ENCODE measurements at regions not wholly inside any gene's neighbourhood (a gene's known extent, or its start where the extent isn't known, plus 50 kb on each side); places are given as distances from the start of the nearest gene placed in this dataset.

DNA sequence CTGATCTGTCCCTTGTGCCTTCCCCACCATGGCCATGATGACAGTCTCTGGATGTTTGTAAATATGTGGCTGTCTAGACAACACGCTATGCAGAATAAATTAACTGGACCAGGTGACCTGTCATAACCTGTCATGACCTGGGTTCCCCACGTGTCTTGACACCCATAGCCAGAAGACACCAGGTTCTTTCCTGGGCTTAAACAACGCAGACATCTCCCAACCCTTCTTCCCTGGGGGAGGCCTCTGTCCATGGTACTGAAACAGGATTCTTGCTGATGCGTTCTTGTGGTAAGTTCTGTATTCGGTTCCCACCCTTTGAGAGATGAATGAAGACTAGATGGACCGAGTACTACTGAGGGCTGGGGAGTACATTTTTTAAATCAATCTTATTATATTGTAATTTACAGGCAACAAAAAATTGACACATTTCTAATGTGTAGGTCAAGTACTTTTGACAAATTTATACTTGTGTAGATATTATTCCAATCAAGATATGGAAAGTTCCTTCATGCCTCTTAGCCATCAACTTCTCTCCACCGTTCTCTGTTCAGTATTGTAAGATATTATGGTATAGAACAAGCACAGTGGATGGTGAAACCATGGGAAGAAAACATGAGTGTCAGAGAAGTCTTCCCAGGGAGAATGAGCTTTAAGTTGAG is 738.8 kb downstream of the PTPRU start:
- no peak for DNase-seq

DNA sequence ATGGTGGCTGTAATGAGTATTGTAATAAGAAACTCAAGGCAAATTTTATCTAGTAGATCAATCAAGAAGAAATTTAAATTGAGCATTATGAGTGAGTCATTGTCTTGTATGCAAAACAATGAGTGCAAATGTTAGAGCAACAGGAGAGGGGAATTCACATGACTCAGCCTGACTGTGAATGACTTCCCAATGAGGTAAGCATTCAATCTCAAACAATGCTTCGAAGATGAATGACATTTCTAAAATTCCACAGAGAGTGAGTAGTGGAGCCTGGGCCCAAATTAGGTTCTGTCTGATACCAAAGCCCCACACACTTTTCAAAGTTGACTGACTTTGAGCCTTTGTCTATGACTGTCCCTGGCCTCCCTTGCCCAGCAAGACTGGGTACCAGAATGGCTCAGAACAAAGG is 738.0 kb downstream of the PTPRU start:
- DNase-seq, result no peak

DNA sequence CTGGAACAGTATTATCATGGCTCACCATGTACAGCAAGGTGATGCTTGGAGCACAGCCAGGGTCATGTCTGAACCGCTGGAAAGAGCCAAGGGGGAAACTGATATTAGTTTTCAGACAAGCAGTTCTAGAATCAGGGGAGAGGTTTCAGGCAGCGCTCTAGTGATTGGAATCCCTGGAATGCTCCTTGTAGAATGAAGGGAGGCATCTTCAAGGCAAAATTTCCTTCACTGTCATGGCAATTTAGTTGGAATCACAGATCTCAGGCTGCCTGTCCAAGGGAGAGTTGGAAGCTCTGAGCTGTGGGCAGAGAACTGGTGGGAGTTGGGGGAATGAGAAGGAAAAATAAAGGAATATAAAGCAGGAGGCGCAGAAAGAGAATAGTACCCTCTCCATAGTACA is 737.1 kb downstream of the PTPRU start:
- DNase-seq, result no peak

DNA sequence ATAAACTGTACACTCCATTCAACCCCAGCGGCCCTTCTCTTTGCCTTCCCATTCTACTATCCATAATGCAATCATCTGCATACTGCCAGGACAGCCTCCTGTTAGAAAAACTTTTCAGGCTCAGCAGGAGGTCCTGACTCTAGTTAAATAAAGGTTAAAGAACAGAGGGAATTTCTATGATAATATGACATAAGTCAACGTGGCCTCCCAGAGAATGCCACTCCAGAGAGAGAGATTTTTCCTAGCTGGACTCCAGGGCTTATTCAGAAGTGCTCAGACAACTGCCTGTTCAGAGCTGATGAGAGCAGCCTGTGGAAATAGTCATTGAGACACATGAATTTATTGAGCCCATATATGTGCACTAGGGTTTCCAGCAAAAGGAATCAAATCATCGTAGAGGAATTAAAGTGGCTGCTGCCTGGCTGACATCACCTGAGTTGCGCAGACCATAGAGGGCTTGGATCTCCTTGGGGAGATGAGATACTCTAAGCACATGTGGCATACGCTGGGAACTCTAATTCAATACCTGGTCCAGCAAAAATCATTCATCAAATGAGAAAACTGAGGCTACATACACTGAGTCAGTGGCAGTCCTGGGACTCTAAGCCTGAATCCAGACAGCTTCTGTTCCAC is 736.2 kb downstream of the PTPRU start:
- DNase-seq, result no peak

GRCh38 chr1:29971703-29972102 is 735.4 kb downstream of the PTPRU start:
- DNase-seq, result no peak

DNA sequence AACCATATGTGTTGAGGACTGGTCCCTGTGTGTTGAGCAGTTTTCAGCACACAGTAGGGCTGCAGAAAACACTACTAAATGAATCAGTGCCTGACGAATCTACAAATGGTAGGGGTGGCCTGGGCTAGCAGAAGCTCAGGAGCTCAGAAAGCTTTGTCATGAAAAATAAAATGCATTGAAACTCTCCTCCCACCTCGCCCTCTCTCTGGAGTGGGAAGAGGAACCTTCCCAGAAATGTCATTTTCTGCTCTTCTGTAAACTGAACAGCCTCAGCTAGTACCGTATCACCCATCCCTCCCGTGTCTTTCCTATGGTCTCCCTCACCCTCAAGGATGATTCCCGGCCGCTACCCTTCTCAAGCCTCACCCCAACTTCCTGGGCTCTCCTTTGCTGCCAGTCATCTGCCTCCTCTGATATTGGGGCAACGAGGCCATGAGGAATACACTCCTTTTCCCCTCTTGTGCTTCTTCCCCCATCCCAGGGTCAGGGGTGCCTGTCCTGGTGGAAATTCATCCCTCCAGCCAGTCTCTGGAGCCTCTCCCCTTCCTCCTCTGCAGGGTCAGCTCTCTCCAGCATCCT is 734.5 kb downstream of the PTPRU start:
- DNase-seq, result no peak

DNA sequence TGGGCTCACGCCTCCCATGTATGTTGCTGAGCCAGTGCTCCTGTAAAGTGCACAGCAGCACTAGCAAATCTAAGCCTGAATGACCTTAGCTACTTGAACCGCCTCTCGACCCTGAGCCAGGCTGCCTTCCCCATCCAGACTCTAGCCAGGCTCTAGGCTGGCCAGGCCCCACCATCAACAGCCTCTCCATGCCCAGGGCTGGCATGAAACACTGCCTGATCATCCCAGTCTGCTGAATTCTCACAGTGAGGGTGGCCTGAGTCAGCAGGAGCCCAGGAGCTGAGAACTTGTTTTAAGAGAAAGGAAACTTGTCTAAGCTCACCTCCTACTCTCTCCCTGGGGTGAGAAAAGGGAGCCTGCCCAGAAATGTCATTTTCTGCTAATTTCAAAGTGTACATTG is 733.3 kb downstream of the PTPRU start:
- DNase-seq, result no peak

- DNase-seq, result no peak
Measured at GRCh38 chr1:29967261-29967660, 730.9 kb downstream of the PTPRU start.

GRCh38 chr1:29966526-29967045 is 730.3 kb downstream of the PTPRU start:
- DNase-seq, result no peak

- DNase-seq, result no peak
Measured at GRCh38 chr1:29964718-29965533, 728.6 kb downstream of the PTPRU start.

- DNase-seq, result no peak
Measured at GRCh38 chr1:29963946-29964345, 727.6 kb downstream of the PTPRU start.

DNA sequence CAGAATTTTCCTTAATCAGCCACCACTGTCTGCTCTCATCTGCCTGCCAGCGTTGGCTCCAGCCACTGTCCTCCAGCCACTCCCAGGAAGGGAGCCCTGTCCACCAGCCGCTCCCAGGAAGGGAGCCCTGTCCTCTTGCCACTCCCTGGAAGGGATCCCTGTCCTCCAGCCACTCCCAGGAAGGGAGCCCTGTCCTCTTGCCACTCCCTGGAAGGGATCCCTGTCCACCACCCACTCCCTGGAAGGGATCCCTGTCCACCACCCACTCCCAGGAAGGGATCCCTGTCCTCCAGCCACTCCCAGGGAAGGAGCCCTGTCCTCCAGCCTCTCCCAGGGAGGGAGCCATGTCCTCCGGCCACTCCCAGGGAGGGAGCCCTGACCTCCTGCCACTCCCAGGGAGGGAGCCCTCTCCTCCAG is 726.5 kb downstream of the PTPRU start:
- no peak for DNase-seq

- DNase-seq, result no peak
Measured at GRCh38 chr1:29962336-29962735, 726.0 kb downstream of the PTPRU start.

DNA sequence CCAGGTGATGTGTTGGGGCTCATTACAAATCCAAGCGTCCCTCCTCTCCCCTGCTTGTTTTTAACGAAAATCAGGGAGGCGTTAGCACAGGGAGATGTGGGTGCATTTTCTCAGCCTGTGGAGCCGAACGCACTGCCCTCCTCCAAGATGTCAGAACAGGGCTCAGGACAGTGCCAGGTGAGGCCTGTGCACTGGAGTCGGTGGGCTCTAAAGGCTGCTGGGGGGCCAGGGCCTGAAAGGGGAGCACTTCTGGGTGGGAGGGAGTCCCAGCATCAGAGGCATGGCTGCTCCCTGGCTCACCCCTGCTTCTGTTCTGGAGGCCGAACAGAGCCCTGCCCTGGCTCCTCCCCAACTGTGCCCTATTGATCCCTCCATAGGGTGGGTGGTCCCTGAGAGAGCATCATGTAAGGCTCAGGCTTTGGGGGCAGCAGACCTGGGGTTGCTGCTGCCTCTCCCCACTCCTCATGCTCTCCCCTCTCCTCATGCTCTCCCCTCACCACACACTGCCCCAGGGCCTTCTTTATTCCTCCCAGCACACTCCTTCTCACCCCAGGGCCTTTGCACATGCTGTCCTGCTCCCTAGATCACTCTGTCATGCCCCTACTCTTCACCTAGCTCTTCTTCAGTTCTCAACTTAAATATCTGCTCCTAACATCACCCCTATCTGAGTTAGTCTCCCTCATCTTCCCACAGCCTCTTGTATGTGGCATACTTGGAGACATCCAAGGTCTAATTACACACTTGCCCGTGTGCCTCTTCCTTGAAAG is 725.2 kb downstream of the PTPRU start:
- no peak for DNase-seq

DNA sequence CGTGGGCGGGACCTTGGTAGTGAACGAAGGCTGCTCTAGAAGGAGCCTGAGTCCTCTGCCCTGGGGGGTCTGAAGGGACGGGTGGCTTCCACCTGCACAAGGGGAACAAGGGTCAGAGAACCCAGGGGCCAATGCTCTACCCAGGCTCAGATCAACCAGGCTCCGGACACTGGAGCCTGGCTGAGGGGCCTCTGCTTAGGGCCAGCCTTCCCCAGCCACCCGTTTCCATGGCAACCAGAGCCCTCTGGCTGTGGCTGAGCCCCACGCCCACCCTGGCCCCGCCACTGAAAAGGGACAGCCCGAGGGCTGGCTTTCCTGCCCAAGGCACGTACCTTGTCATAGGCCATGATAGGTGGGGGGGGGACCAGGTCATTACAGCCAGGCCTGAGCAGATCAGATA is 724.6 kb downstream of the PTPRU start:
- no peak for DNase-seq

DNA sequence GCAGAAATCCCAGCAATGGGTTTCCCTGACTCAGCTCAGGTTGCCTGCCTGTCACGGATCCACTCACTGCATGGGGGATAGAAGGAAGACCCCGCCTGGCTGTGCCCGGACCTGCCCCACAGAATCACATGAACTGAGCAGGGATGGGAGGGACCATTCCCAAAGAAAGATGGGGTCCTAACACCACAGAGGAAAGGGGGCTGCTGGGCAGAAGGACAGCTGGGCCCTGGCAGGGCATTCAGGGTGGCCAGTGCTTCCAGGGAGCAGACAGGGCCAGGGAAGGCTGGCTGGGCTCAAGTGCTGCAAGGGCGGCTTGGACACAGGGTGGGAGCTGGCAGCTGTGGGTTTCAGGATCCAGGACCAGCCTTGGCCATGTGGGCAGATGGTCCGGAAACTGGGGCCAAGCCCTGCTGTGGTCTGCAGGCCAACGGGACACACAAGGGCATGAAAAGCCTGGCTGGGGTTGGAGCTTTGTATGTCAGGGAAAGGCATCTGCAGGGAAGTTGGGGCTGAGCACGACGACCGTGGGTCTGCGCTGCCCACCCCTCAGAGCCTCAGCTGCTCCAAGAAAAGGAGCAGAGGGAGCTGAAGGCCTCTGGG is 723.9 kb downstream of the PTPRU start:
- no peak for DNase-seq

DNA sequence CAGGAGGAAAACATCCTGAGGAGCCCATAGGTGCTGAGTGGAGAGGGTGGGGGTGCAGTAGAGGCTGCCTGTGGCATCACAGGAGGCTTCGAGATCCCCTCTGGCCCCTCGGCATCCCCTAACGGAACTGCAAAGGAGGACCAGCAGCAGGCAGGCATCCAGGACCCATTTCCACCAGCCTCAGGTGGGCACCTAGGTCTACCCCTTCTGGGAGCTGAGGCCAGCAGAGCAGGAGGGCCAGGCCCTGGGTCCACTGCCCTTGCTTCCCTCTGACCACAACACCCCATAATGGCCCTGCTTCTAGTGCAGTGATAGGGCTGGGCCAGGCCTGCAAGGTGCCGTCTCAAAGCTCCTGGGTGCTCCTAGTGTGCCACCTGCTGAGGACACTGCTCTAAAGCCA is 723.0 kb downstream of the PTPRU start:
- DNase-seq, result no peak

GRCh38 chr1:29958271-29958670 is 721.9 kb downstream of the PTPRU start:
- DNase-seq, result no peak

- no peak for DNase-seq
Measured at GRCh38 chr1:29956349-29957030, 720.2 kb downstream of the PTPRU start.

DNA sequence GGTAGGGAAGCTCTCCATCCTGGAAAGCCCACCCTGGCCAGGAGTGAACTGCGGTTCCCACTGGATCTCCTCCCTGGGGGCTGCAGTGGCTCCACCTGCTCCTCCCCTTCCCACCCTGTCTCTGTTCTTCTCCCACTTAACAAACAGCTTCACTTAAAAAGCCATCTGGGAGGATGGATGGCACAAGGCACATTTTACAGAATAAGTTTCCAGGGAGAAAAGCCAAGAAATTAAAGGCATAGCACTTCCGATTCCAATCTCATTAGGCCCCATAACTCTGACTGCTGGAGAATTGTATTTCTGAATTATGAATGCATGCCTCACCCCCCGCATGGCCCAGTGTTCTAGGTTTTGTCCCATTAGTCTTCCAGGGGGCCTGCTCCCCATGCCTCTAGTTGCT is 718.3 kb downstream of the PTPRU start:
- no peak for DNase-seq

- no peak for DNase-seq
Measured at GRCh38 chr1:29953961-29954360, 717.6 kb downstream of the PTPRU start.

- DNase-seq, result no peak
Measured at GRCh38 chr1:29949676-29950075, 713.4 kb downstream of the PTPRU start.
